PFSK-1 (cell line): ENCODE measurements at regions not wholly inside any gene's neighbourhood (a gene's known extent, or its start where the extent isn't known, plus 50 kb on each side); places are given as distances from the start of the nearest gene placed in this dataset.

Experiments used
- FOXP2 ChIP-seq: optimal IDR thresholded peaks from 2 replicates; pipeline ENCODE3; 2011; ENCODE audit warnings: borderline replicate concordance, control low read depth, inconsistent platforms; ENCODE audit not compliant: insufficient read depth; ENCODE audit errors: extremely low read length, extremely low read depth
- POLR2AphosphoS5 ChIP-seq: IDR thresholded peaks from 2 replicates; pipeline ENCODE4 v1.6.1; 2012; ENCODE audit warnings: low read depth, mild to moderate bottlenecking, control low read depth, low read length, moderate library complexity

DNA sequence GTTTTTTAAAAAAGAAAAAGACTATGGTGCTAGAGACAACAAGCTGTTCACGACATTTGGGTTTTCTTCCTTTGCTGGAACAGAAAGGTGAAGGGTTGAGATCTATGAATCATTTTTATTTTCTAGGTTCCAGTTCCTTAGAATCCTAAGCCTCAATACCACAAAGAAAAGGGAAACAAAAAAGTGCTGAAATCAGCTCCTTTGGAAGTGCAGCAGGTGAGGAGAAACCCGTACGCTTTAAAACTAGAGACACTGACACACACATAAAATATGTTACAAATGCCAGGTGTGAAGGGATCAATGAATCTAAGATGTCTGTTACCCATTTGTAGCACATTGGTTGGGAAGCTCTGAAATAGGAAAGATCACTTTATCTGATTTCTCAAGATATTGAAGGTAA is 125.2 kb downstream of the AREG start:
- TF ChIP-seq POLR2AphosphoS5 (no peak), FOXP2 (no peak)
